Stomach (tissue), 8 donors: ENCODE measurements at regions not wholly inside any gene's neighbourhood (a gene's known extent, or its start where the extent isn't known, plus 50 kb on each side); places are given as distances from the start of the nearest gene placed in this dataset.
A peak's percentile ranks its signal among the peaks of the same experiment; 100 is the strongest.

Source experiments
- DNase-seq, 2 donors: peaks; one replicate each; pipeline versions ENCODE4 v3.0.0 to v3.0.0-alpha.2; 2013 to 2019
- H3K27ac ChIP-seq, 5 donors: fragments of 200-600 bp in 4 of 5; sonication (generic) in 4 of 5; one replicate each; pipeline ENCODE4 v1.5.1; 2013 to 2019; ENCODE audit warnings: mild to moderate bottlenecking in 1 of 5, moderate library complexity in 1 of 5
- H3K27me3 ChIP-seq, 3 donors: fragments of 200-600 bp; sonication (generic); one replicate each; pipeline ENCODE4 v1.5.1; 2017 to 2019; ENCODE audit warnings: mixed run types in 1 of 3
- H3K36me3 ChIP-seq, 4 donors: fragments of 200-600 bp; sonication (generic); 1 replicate in 3 of 4; 2 replicates in 1 of 4; pipeline ENCODE4 v1.5.1; 2016 to 2019
- H3K4me1 ChIP-seq, 4 donors: fragments of 200-600 bp; sonication (generic); one replicate each; pipeline ENCODE4 v1.5.1; 2016 to 2019
- H3K4me3 ChIP-seq, 4 donors: fragments of 200-600 bp; sonication (generic) in 3 of 4; one replicate each; pipeline ENCODE4 v1.5.1; 2016 to 2019; ENCODE audit warnings: mild to moderate bottlenecking in 1 of 4
- H3K9me3 ChIP-seq, 4 donors: fragments of 200-600 bp; sonication (generic); one replicate each; pipeline ENCODE4 v1.5.1; 2016 to 2019
- CTCF ChIP-seq, 7 experiments: fragments of 450-650 bp in 4 of 7; fragments of 200-600 bp in 3 of 7; sonication (generic) in 3 of 7; IDR thresholded peaks; one replicate each; pipeline ENCODE4 v1.5.1; 2016 to 2019; ENCODE audit warnings: antibody characterized with exemption in 7 of 7, control low read depth in 2 of 7, mild to moderate bottlenecking in 1 of 7
- EP300 ChIP-seq: sonication (generic); formaldehyde crosslinking; IDR thresholded peaks from one replicate; pipeline ENCODE4 v1.6.1; 2017; ENCODE audit warnings: antibody characterized with exemption
- POLR2A ChIP-seq, 4 donors: fragments of 450-650 bp; IDR thresholded peaks; one replicate each; pipeline ENCODE4 v1.6.1; 2016; ENCODE audit warnings: antibody characterized with exemption in 4 of 4, control low read depth in 2 of 4, mild to moderate bottlenecking in 1 of 4, moderate library complexity in 1 of 4
- POLR2AphosphoS5 ChIP-seq, 3 donors: sonication (generic); formaldehyde crosslinking; IDR thresholded peaks; one replicate each; pipeline ENCODE4 v1.6.1; 2016; ENCODE audit warnings: antibody characterized with exemption in 3 of 3
- WGBS, 5 donors: extraction: QIAGEN DNeasy Blood & Tissue Kit in 3 of 5; methylation state at CpG; one replicate each; pipeline versions ENCODE4 v1.1.5 to v1.1.7; 2013 to 2018; 5-methylcytosine and 5-hydroxymethylcytosine counted together
- intact Hi-C: fragments of 100-400 bp; cut with DNase I; formaldehyde crosslinking; loops from one replicate; pipeline ENCODE4 v1.15.1; 2023; ENCODE audit warnings: low total_unique reads
- donor health status: healthy with polysubstance abuse.
- donor health status: Bipolar disorder and iron deficiency.
- donor health status: healthy.

- intact Hi-C loops: no loop called here
- no peak for TF ChIP-seq CTCF (IDR thresholded peaks at IDR 0.05)
- TF ChIP-seq POLR2A (IDR thresholded peaks at IDR 0.05): no peak
- no peak for TF ChIP-seq POLR2AphosphoS5 (IDR thresholded peaks at IDR 0.05)
- no peak for TF ChIP-seq EP300
- H3K27me3 ChIP-seq: no peaks in the 10 kb centered on the region
- H3K36me3 ChIP-seq: no peaks in the 10 kb centered on the region
- peaks cover 0 to 11% (median 0%) of the 10 kb centered on the region in 4 donors for H3K4me1 ChIP-seq
- H3K27ac ChIP-seq: no peak overlapping the region
- 85 to 94% (median 88%) methylated on average over 12 of the region's 12 CpGs for WGBS, 5 donors
- H3K9me3 ChIP-seq: no peaks in the 10 kb centered on the region
- DNase-seq: no peak
- no peak overlapping the region for H3K4me3 ChIP-seq
Observed at GRCh38 chr15:96119734-96120133, 210.8 kb upstream of the NR2F2 start.

GRCh38 chr15:96121086-96121920 is 209.2 kb upstream of the NR2F2 start:
- DNase-seq: peak in 1 of 2 donors; percentile 52
- Histone ChIP-seq H3K4me1 (no peaks in the 10 kb centered on the region), H3K4me3 (no peak overlapping the region), H3K27ac (no peak overlapping the region), H3K27me3 (no peaks in the 10 kb centered on the region), H3K9me3 (no peaks in the 10 kb centered on the region), H3K36me3 (no peaks in the 10 kb centered on the region)
- TF ChIP-seq POLR2A (IDR thresholded peaks at IDR 0.05) (no peak), CTCF (IDR thresholded peaks at IDR 0.05) (no peak), EP300 (no peak), POLR2AphosphoS5 (IDR thresholded peaks at IDR 0.05) (no peak)
- WGBS, 5 donors: 72 to 85% (median 80%) methylated on average over 12 of the region's 12 CpGs
- intact Hi-C loops: no loop called here

- intact Hi-C loops: no loop called here
- Histone ChIP-seq H3K4me3 (no peak overlapping the region), H3K36me3 (no peaks in the 10 kb centered on the region), H3K27ac (no peak overlapping the region), H3K9me3 (no peaks in the 10 kb centered on the region), H3K4me1 (no peaks in the 10 kb centered on the region), H3K27me3 (no peaks in the 10 kb centered on the region)
- WGBS, 5 donors: 70 to 81% (median 77%) methylated on average over 5 of the region's 5 CpGs
- DNase-seq: no peak
- no peak for TF ChIP-seq POLR2AphosphoS5 (IDR thresholded peaks at IDR 0.05)
- no peak for TF ChIP-seq EP300
- no peak for TF ChIP-seq POLR2A (IDR thresholded peaks at IDR 0.05)
- TF ChIP-seq CTCF (IDR thresholded peaks at IDR 0.05): no peak
Observed at GRCh38 chr15:96122077-96123027, 208.1 kb upstream of the NR2F2 start.

- Histone ChIP-seq H3K9me3 (no peaks in the 10 kb centered on the region), H3K4me3 (no peak overlapping the region), H3K4me1 (no peaks in the 10 kb centered on the region), H3K36me3 (no peaks in the 10 kb centered on the region), H3K27me3 (no peaks in the 10 kb centered on the region), H3K27ac (no peak overlapping the region)
- TF ChIP-seq CTCF (IDR thresholded peaks at IDR 0.05) (no peak), POLR2A (IDR thresholded peaks at IDR 0.05) (no peak), EP300 (no peak), POLR2AphosphoS5 (IDR thresholded peaks at IDR 0.05) (no peak)
- WGBS, 5 donors: 48 to 71% (median 56%) methylated on average over 7 of the region's 7 CpGs
- DNase-seq: no peak
- intact Hi-C loops: no loop called here
Observed at GRCh38 chr15:96123028-96123400, 207.5 kb upstream of the NR2F2 start.
